ENCODE measurements at regions not wholly inside any gene's neighbourhood (a gene's known extent, or its start where the extent isn't known, plus 50 kb on each side); places are given as distances from the start of the nearest gene placed in this dataset.

DNA sequence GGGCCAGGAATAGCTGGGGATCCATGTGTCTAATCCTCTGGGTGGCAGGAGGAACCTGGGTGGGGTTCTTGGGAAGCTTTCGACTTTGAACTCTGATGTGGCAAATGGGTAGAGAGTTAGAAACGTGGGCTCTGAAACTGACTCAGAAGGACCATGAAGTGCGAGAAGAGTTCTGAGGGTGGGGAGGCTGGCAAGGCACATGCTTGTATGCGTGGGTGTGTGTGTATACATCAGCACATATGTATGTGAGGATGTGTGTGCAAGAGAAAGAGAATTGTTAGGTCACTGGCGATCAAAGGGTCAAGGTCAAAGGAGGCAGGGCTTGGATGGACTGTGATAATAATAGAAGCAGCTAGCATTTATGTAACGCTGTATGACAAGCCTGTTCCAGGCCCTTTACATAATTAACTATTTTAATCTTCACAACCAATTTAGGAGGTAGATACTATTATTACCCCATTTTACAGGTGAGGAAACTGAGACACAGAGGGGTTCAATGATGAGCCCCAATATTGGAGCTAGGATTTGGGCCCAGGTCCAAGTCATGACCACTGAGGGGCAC lies 84.5 kb upstream of the POU3F1 start:
- TF ChIP-seq, protein P1, sequence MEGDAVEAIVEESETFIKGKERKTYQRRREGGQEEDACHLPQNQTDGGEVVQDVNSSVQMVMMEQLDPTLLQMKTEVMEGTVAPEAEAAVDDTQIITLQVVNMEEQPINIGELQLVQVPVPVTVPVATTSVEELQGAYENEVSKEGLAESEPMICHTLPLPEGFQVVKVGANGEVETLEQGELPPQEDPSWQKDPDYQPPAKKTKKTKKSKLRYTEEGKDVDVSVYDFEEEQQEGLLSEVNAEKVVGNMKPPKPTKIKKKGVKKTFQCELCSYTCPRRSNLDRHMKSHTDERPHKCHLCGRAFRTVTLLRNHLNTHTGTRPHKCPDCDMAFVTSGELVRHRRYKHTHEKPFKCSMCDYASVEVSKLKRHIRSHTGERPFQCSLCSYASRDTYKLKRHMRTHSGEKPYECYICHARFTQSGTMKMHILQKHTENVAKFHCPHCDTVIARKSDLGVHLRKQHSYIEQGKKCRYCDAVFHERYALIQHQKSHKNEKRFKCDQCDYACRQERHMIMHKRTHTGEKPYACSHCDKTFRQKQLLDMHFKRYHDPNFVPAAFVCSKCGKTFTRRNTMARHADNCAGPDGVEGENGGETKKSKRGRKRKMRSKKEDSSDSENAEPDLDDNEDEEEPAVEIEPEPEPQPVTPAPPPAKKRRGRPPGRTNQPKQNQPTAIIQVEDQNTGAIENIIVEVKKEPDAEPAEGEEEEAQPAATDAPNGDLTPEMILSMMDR (IDR thresholded peaks at IDR 0.05), result no peak
- no peak for TF ChIP-seq POLR2A (IDR thresholded peaks at IDR 0.05)

Data from breast epithelium (tissue), 3 donors.